ENCODE measurements at regions not wholly inside any gene's neighbourhood (a gene's known extent, or its start where the extent isn't known, plus 50 kb on each side); places are given as distances from the start of the nearest gene placed in this dataset.

- no peak overlapping the region for H3K23ac ChIP-seq (ENCODE audit: insufficient read length, low read depth, low read length)
- H3K79me1 ChIP-seq (ENCODE audit: insufficient read depth, low read depth, low read length, poor library complexity, severe bottlenecking): no peaks in the 10 kb centered on the region
- H2BK120ac ChIP-seq (ENCODE audit: low read depth, low read length, poor library complexity, severe bottlenecking): no peak overlapping the region
- H2AK5ac ChIP-seq (ENCODE audit: insufficient read length, low read length): no peak overlapping the region
- H4K8ac ChIP-seq (replicated peaks; ENCODE audit: insufficient read length, low read depth, low read length): no peak overlapping the region
- Mint-ChIP-seq H3K9me3 (peaks cover 44% of the 10 kb centered on the region in 2 experiments), H3K27ac (no peak overlapping the region), H3K36me3 (ENCODE audit: insufficient read depth in 1 of 3, low read depth in 3 of 3) (peaks cover 15 to 45% (median 20%) of the 10 kb centered on the region in 3 experiments), H3K4me3 (no peak overlapping the region), H3K4me1 (no peaks in the 10 kb centered on the region), H3K27me3 (ENCODE audit: low read depth) (no peaks in the 10 kb centered on the region)
- no peak overlapping the region for H3K27ac ChIP-seq (ENCODE audit: insufficient read length, low read depth, low read length)
- H3K56ac ChIP-seq (ENCODE audit: insufficient read length, low read depth, low read length): no peak overlapping the region
- DNase-seq: no peak
- H3K14ac ChIP-seq (ENCODE audit: insufficient read depth, low read length): no peak overlapping the region
- no peaks in the 10 kb centered on the region for H3K4me1 ChIP-seq (ENCODE audit: insufficient read depth, low read length)
- H3K79me2 ChIP-seq (ENCODE audit: insufficient read depth, low read length): no peaks in the 10 kb centered on the region
- H3K9me3 ChIP-seq (ENCODE audit: control insufficient read depth, low read depth, low read length): no peaks in the 10 kb centered on the region
- no peak overlapping the region for H3K4me2 ChIP-seq (ENCODE audit: insufficient read depth, insufficient read length, low read length)
- H3K9ac ChIP-seq (ENCODE audit: extremely low read depth, insufficient read length, low read length): no peak overlapping the region
- no peak overlapping the region for H2BK15ac ChIP-seq (ENCODE audit: low read depth, low read length)
- H3K4ac ChIP-seq (ENCODE audit: low read depth, low read length): no peak overlapping the region
- H2BK5ac ChIP-seq (ENCODE audit: insufficient read length, low read length): no peak overlapping the region
- TF ChIP-seq CTCF (conservative IDR thresholded peaks at IDR 0.05): no peak
- H3K18ac ChIP-seq (ENCODE audit: insufficient read length, low read depth, low read length): no peak overlapping the region
- WGBS (ENCODE audit: extremely low coverage, insufficient read length, low lambda C conversion rate): no CpG with 5 or more reads among the region's 2 CpGs
- H2BK12ac ChIP-seq (ENCODE audit: insufficient read length, low read depth, low read length): no peak overlapping the region
- no peak overlapping the region for H3T11ph ChIP-seq (ENCODE audit: low read length)
- no peak overlapping the region for H2BK20ac ChIP-seq (ENCODE audit: low read depth, low read length, poor library complexity, severe bottlenecking)
- no peaks in the 10 kb centered on the region for H4K20me1 ChIP-seq (ENCODE audit: control insufficient read depth, insufficient read depth, insufficient read length)
- H2AFZ ChIP-seq (ENCODE audit: low read length): no peak overlapping the region
- no peaks in the 10 kb centered on the region for H3K27me3 ChIP-seq (ENCODE audit: insufficient read depth, low read length)
- no peaks in the 10 kb centered on the region for H3K23me2 ChIP-seq (ENCODE audit: insufficient read length, low read depth, low read length, poor library complexity, severe bottlenecking)
- H4K5ac ChIP-seq (ENCODE audit: insufficient read length, low read depth, low read length): no peak overlapping the region
- H4K91ac ChIP-seq (ENCODE audit: insufficient read length, low read depth, low read length): no peak overlapping the region
Measured at GRCh38 chr12:42944516-42944915, 355.0 kb upstream of the PRICKLE1 start.
